H9 (cell line): ENCODE measurements at regions not wholly inside any gene's neighbourhood (a gene's known extent, or its start where the extent isn't known, plus 50 kb on each side); places are given as distances from the start of the nearest gene placed in this dataset.

Experiments used
- DNase-seq: peaks from one replicate; pipeline ENCODE4 v3.0.0-alpha.2; 2017
- H2AFZ ChIP-seq: one replicate; pipeline ENCODE4 v1.6.1; 2013; ENCODE audit warnings: mild to moderate bottlenecking, low read length, control low read depth, moderate library complexity
- H2AK5ac ChIP-seq: 2 replicates; pipeline ENCODE4 v1.6.1; 2013; ENCODE audit warnings: low read length, control low read depth, mixed read lengths; ENCODE audit not compliant: insufficient read length
- H2BK120ac ChIP-seq: one replicate; pipeline ENCODE4 v1.6.1; 2013; ENCODE audit warnings: low read depth, mild to moderate bottlenecking, low read length, control low read depth, inconsistent platforms; ENCODE audit not compliant: poor library complexity, severe bottlenecking
- H2BK12ac ChIP-seq: 2 replicates; pipeline ENCODE4 v1.6.1; 2013; ENCODE audit warnings: low read length, control low read depth, mixed read lengths, low read depth; ENCODE audit not compliant: insufficient read length
- H2BK15ac ChIP-seq: 2 replicates; pipeline ENCODE4 v1.6.1; 2013; ENCODE audit warnings: low read depth, low read length, control low read depth
- H2BK20ac ChIP-seq: one replicate; pipeline ENCODE4 v1.6.1; 2013; ENCODE audit warnings: low read depth, mild to moderate bottlenecking, low read length, control low read depth, inconsistent platforms; ENCODE audit not compliant: poor library complexity, severe bottlenecking
- H2BK5ac ChIP-seq: 2 replicates; pipeline ENCODE4 v1.6.1; 2013; ENCODE audit warnings: low read length, control low read depth, mixed read lengths; ENCODE audit not compliant: insufficient read length
- H3K14ac ChIP-seq: 2 replicates; pipeline ENCODE4 v1.6.1; 2013; ENCODE audit warnings: low read length, control low read depth; ENCODE audit not compliant: insufficient read depth
- H3K18ac ChIP-seq: 2 replicates; pipeline ENCODE4 v1.6.1; 2013; ENCODE audit warnings: low read depth, mild to moderate bottlenecking, mixed read lengths, low read length, control low read depth; ENCODE audit not compliant: insufficient read length
- H3K23ac ChIP-seq: 2 replicates; pipeline ENCODE4 v1.6.1; 2013; ENCODE audit warnings: low read length, control low read depth, mixed read lengths, low read depth; ENCODE audit not compliant: insufficient read length
- H3K23me2 ChIP-seq: 2 replicates; pipeline ENCODE4 v1.6.1; 2013; ENCODE audit warnings: low read depth, mild to moderate bottlenecking, mixed read lengths, low read length, control low read depth; ENCODE audit not compliant: insufficient read length, poor library complexity, severe bottlenecking
- H3K27ac ChIP-seq: 2 replicates; pipeline ENCODE4 v1.5.1; 2013; ENCODE audit warnings: low read length, control low read depth, mixed read lengths, low read depth; ENCODE audit not compliant: insufficient read length
- H3K27me3 ChIP-seq: 2 replicates; pipeline ENCODE4 v1.6.1; 2013; ENCODE audit warnings: low read length, control low read depth, inconsistent platforms; ENCODE audit not compliant: insufficient read depth
- H3K4ac ChIP-seq: 2 replicates; pipeline ENCODE4 v1.6.1; 2013; ENCODE audit warnings: low read depth, mild to moderate bottlenecking, control low read depth, inconsistent platforms, low read length, moderate library complexity
- H3K4me1 ChIP-seq: 2 replicates; pipeline ENCODE4 v1.6.1; 2013; ENCODE audit warnings: low read length, control low read depth, inconsistent platforms; ENCODE audit not compliant: insufficient read depth
- H3K4me2 ChIP-seq: 2 replicates; pipeline ENCODE4 v1.6.1; 2013; ENCODE audit warnings: low read length, control low read depth, mixed read lengths; ENCODE audit not compliant: insufficient read length, insufficient read depth
- H3K56ac ChIP-seq: 2 replicates; pipeline ENCODE4 v1.6.1; 2013; ENCODE audit warnings: low read depth, mild to moderate bottlenecking, mixed read lengths, low read length, control low read depth; ENCODE audit not compliant: insufficient read length
- H3K79me1 ChIP-seq: 2 replicates; pipeline ENCODE4 v1.6.1; 2013; ENCODE audit warnings: low read depth, mild to moderate bottlenecking, moderate library complexity, low read length, control low read depth, inconsistent platforms; ENCODE audit not compliant: insufficient read depth, poor library complexity, severe bottlenecking
- H3K79me2 ChIP-seq: 2 replicates; pipeline ENCODE4 v1.6.1; 2013; ENCODE audit warnings: low read length, control low read depth, inconsistent platforms; ENCODE audit not compliant: insufficient read depth
- H3K9ac ChIP-seq: 2 replicates; pipeline ENCODE4 v1.6.1; 2013; ENCODE audit warnings: low read length, control low read depth, mixed read lengths; ENCODE audit not compliant: insufficient read length; ENCODE audit errors: extremely low read depth
- H3K9me3 ChIP-seq: one replicate; pipeline ENCODE4 v1.6.1; 2013; ENCODE audit warnings: low read depth, low read length, inconsistent platforms; ENCODE audit not compliant: control insufficient read depth
- H3T11ph ChIP-seq: one replicate; pipeline ENCODE4 v1.6.1; 2013; ENCODE audit warnings: mild to moderate bottlenecking, low read length, control low read depth, inconsistent platforms
- H4K20me1 ChIP-seq: one replicate; pipeline ENCODE4 v1.6.1; 2013; ENCODE audit not compliant: control insufficient read depth, insufficient read length, insufficient read depth
- H4K5ac ChIP-seq: 2 replicates; pipeline ENCODE4 v1.6.1; 2013; ENCODE audit warnings: low read depth, mild to moderate bottlenecking, mixed read lengths, low read length, control low read depth; ENCODE audit not compliant: insufficient read length
- H4K8ac ChIP-seq: replicated peaks from 2 replicates; pipeline ENCODE4 v1.6.1; 2013; ENCODE audit warnings: low read length, control low read depth, mixed read lengths, low read depth; ENCODE audit not compliant: insufficient read length
- H4K91ac ChIP-seq: 2 replicates; pipeline ENCODE4 v1.6.1; 2013; ENCODE audit warnings: low read depth, mild to moderate bottlenecking, moderate library complexity, mixed read lengths, low read length, control low read depth; ENCODE audit not compliant: insufficient read length
- H3K27ac Mint-ChIP-seq, 3 experiments: 2 replicates in 2 of 3; 3 replicates in 1 of 3; pipeline ENCODE4 v1.8.0; 2020 to 2021; ENCODE audit warnings: mixed read lengths in 3 of 3, mild to moderate bottlenecking in 1 of 3, moderate library complexity in 1 of 3
- H3K27me3 Mint-ChIP-seq: 2 replicates; pipeline ENCODE4 v1.8.0; 2021; ENCODE audit warnings: low read depth, mild to moderate bottlenecking, moderate library complexity, mixed read lengths
- H3K36me3 Mint-ChIP-seq, 3 experiments: 2 replicates in 2 of 3; 3 replicates in 1 of 3; pipeline ENCODE4 v1.8.0; 2020 to 2021; ENCODE audit warnings: low read depth in 3 of 3, mixed read lengths in 3 of 3; ENCODE audit not compliant: insufficient read depth in 1 of 3
- H3K4me1 Mint-ChIP-seq, 2 experiments: 2 replicates each; pipeline ENCODE4 v1.8.0; 2020; ENCODE audit warnings: mixed read lengths in 2 of 2
- H3K4me3 Mint-ChIP-seq, 2 experiments: 2 replicates in 1 of 2; 3 replicates in 1 of 2; pipeline ENCODE4 v1.8.0; 2020 to 2021; ENCODE audit warnings: mild to moderate bottlenecking in 2 of 2, mixed read lengths in 2 of 2, moderate library complexity in 1 of 2
- H3K9me3 Mint-ChIP-seq, 2 experiments: 2 replicates in 1 of 2; 3 replicates in 1 of 2; pipeline ENCODE4 v1.8.0; 2020; ENCODE audit warnings: mild to moderate bottlenecking in 2 of 2, mixed read lengths in 2 of 2, moderate library complexity in 1 of 2
- CTCF ChIP-seq: fragments of 200-600 bp; sonication (generic); conservative IDR thresholded peaks from 3 replicates; pipeline ENCODE4 v1.8.0; 2021; ENCODE audit warnings: antibody characterized with exemption, mild to moderate bottlenecking
- WGBS: extraction: QIAGEN DNeasy Blood & Tissue Kit; methylation state at CpG from one replicate; pipeline ENCODE4 v1.1.7; 2013; ENCODE audit warnings: missing lambda C conversion rate, low lambda C conversion rate, mixed read lengths; ENCODE audit not compliant: insufficient read length; ENCODE audit errors: extremely low coverage; 5-methylcytosine and 5-hydroxymethylcytosine counted together

- H2BK12ac ChIP-seq, result no peak overlapping the region
- peaks cover 4% of the 10 kb centered on the region; the same call in 1 of the 2 replicates for H3K4me1 ChIP-seq
- H4K8ac ChIP-seq, result no peak overlapping the region
- no peaks in the 10 kb centered on the region for H3K79me1 ChIP-seq
- Mint-ChIP-seq H3K27ac (no peak overlapping the region), H3K27me3 (no peaks in the 10 kb centered on the region), H3K9me3 (no peaks in the 10 kb centered on the region), H3K4me1 (peaks cover 20 to 24% of the 10 kb centered on the region in 2 experiments), H3K36me3 (no peaks in the 10 kb centered on the region), H3K4me3 (no peak overlapping the region)
- H3K4me2 ChIP-seq, result no peak overlapping the region
- H4K5ac ChIP-seq, result no peak overlapping the region
- no peaks in the 10 kb centered on the region for H3K23me2 ChIP-seq
- H2BK15ac ChIP-seq, result no peak overlapping the region
- H3K23ac ChIP-seq, result no peak overlapping the region
- no peak overlapping the region for H3K9ac ChIP-seq
- no peak overlapping the region for H2BK120ac ChIP-seq
- no peaks in the 10 kb centered on the region for H3K9me3 ChIP-seq
- H4K91ac ChIP-seq, result no peak overlapping the region
- no peak overlapping the region for H2AK5ac ChIP-seq
- H3K4ac ChIP-seq, result no peak overlapping the region
- H3K56ac ChIP-seq, result no peak overlapping the region
- H3K14ac ChIP-seq, result no peak overlapping the region
- H3K27me3 ChIP-seq, result no peaks in the 10 kb centered on the region
- no peak overlapping the region for H3K27ac ChIP-seq
- no CpG with 5 or more reads among the region's 3 CpGs for WGBS
- no peaks in the 10 kb centered on the region for H3K79me2 ChIP-seq
- no peaks in the 10 kb centered on the region for H4K20me1 ChIP-seq
- no peak overlapping the region for H2AFZ ChIP-seq
- no peak overlapping the region for H3K18ac ChIP-seq
- no peak for DNase-seq
- no peak for TF ChIP-seq CTCF
- no peak overlapping the region for H2BK5ac ChIP-seq
- no peak overlapping the region for H2BK20ac ChIP-seq
- no peak overlapping the region for H3T11ph ChIP-seq
These were observed 138.6 kb upstream of the SCN7A start for GRCh38 chr2:166632616-166633015.
